HL-60 (cell line): ENCODE measurements at regions not wholly inside any gene's neighbourhood (a gene's known extent, or its start where the extent isn't known, plus 50 kb on each side); places are given as distances from the start of the nearest gene placed in this dataset.

Source experiments
- CTCF ChIP-seq: IDR thresholded peaks from one replicate; pipeline ENCODE4 v1.5.1; 2011; ENCODE audit warnings: low read length, control low read depth, inconsistent platforms; ENCODE audit not compliant: insufficient read depth
- POLR2AphosphoS5 ChIP-seq: IDR thresholded peaks from 2 replicates; pipeline ENCODE4 v1.6.1; 2012; ENCODE audit warnings: low read depth

- TF ChIP-seq POLR2AphosphoS5 (no peak), CTCF (no peak)
These were observed 53.8 kb upstream of the RASGRP1 start for GRCh38 chr15:38618242-38618955.
